ENCODE measurements at regions not wholly inside any gene's neighbourhood (a gene's known extent, or its start where the extent isn't known, plus 50 kb on each side); places are given as distances from the start of the nearest gene placed in this dataset.
"Not testable (repeated sequence)": the region's sequence is repeated elsewhere in the genome, so short reads cannot be mapped to it uniquely, and the experiment has no call there.

DNA sequence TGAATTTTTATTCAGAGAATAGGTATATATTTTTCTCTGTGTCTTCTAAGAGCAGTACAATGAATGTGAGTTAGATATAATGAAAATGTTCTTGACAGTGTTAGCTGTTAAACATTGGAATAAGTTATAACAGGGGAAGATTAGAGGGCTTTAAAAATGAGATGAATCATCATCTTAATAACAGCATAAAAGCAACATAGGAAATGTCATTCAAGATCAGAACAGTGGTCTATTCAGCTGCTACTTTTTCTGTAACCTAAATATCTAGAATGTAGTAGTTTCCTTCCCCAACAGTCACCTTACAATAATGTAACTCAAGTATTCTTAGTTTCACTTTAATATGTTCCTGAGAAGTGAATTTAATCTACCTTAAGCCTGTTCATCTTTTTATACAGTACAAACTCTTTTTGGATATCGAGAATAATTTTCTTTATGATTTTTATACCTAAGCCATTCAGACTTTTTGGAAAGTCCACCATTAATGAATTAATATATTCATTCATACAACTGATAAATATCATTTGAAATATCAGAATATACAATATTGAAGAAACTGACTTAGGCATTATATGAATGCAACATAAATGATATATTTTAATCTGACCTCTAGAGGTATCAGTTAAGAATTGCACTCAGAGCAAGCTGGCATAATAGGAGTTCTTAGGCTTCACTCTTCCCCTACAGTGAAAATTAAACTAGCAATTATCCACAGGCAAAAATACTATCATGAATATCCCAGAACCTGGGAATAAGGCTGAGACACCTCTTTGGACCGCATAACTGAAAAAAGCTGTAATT lies 66.1 kb upstream of the EDIL3 start:
- no peak for DNase-seq

DNA sequence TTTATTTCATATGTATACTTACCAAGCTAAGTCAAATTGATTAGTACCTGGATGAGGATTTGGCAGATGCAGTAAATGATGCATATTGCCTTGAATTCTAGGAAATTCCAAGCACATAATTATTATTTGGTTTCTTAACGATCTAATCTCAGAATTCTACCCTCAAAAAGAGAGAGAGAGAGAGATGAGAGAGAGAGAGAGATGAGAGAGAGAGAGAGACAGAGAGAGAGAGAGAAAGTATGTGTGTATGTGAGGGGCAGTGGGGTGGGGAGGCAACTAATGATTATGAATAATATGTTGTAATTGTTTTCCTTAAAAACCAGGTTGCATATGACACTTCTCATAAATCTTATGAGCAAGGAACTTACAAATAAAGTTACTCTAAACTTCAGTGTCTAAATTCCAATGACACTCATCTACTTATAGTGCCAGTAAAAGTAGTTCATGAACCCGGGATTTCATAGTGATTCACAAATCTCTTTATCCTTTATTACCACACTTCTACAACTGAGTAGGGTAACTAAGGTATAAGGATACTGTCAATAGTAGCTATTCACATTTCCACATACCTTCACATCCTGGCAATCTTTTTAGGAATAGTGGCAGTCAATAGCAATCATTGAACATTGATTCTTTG lies 60.5 kb upstream of the EDIL3 start:
- no peak for DNase-seq

DNA sequence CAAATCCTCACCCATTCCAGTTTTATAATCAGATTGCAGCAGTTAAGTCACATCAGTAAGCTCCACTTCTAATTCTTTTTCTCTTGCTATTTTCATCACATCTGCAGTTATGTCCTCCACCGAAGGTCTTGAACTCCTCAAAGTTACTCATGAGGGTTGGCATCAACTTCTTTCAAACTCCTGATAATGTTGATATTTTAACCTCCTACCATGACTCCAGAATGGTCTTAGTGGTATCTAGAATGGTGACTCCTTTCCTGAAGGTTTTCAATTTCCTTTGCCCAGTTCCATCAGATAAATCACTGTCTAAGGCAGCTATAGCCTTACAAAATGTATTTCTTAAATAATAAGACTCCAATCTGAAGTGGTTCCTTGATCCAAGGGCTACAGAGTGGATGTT lies 53.8 kb upstream of the EDIL3 start:
- DNase-seq: no peak

DNA sequence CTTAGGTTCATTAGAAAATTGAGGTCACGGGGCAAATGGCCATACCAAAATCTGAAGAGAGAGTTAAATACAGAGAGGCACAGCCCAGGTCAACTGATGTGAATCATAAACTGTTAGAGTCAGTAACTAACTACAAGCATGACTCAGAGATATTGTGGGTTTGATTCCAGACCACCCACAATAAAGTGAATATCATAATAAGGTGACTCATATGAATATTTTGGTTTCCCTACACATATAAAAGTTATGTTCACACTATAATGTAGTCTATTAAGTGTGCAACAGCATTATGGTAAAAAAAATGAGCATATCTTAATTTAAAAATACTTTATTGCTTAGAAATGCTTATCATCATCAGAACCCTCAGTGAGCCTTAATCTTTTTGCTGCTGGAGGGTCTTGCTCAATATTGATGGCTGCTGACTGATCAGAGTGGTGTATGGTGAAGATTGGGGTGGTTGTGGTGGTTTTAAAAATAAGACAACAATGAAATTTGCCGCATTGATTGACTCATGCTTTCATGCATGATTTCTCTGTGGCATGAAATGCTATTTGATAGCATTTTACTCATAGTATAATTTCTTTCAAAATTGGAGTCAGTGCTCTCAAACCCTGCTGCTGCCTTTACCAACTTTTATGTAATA lies 53.1 kb upstream of the EDIL3 start:
- no peak for DNase-seq

DNA sequence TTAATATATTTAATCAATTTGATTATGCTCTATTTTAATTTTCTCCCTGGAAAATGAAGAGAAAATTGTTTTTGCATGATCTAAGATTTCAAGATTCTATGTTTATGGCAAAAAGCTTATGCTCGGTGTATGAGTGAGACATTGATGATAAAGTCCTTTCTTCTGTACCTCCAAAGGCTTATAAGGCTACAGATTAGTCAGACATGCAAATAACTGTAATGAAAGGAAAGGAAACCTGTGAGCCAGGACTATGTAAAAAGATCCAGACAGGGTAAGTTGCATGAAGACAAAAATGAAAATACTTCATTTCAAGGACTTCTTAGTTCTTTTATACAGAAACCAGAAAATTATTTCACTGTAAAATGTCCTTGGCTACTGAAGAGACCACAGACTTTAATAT lies 52.2 kb upstream of the EDIL3 start:
- DNase-seq: no peak

DNA sequence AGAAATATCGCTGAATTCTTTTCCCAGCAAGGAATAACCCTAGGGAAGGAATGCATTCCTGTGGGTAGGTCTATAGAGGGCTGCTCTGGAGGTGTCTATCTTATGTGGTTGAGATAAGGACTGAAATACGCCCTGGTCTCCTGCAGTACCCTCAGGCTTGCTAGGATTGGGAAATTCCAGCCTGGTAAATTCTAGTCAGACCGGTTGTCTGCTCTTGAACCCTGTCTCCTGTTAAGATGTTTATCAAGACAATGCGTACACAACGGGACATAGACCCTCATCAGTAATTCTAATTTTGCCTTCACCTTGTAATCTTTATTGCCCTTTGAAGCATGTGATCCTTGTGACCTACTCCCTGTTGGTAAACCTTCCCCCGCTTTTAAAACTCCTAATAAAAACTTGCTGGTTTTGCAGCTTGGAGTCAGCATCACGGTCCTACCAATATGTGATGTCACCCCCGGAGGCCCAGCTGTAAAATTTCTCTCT lies 51.2 kb upstream of the EDIL3 start:
- not testable (repeated sequence) for DNase-seq
